ENCODE measurements at regions not wholly inside any gene's neighbourhood (a gene's known extent, or its start where the extent isn't known, plus 50 kb on each side); places are given as distances from the start of the nearest gene placed in this dataset.

- TF ChIP-seq IRF9 (CRISPR knock-in tag; IDR thresholded peaks at IDR 0.05; ENCODE audit: borderline replicate concordance): no peak
These were observed 73.7 kb upstream of the MARK1 start (continued) for GRCh38 chr1:220454155-220454777.

- Histone ChIP-seq H2AFZ (ENCODE audit: low read length) (no peak overlapping the region), H3K9me3 (ENCODE audit: low read length) (no peaks in the 10 kb centered on the region), H4K20me1 (ENCODE audit: insufficient read depth, low read length) (no peaks in the 10 kb centered on the region), H3K4me3 (replicated peaks in 1 of 3; ENCODE audit: insufficient read depth in 1 of 3, low read depth in 2 of 3, low read length in 3 of 3) (no peak overlapping the region), H3K9ac (ENCODE audit: insufficient read depth, low read depth, low read length) (no peak overlapping the region), H3K27ac (ENCODE audit: extremely low read length, insufficient read depth, low read length) (no peak overlapping the region), H3K79me2 (ENCODE audit: insufficient read depth, low read length) (no peaks in the 10 kb centered on the region), H3K27me3 (ENCODE audit: control insufficient read depth in 1 of 2, insufficient read depth in 2 of 2, low read length in 2 of 2) (no peaks in the 10 kb centered on the region), H3K36me3 (replicated peaks in 1 of 2; ENCODE audit: control insufficient read depth in 1 of 2, insufficient read depth in 2 of 2, low read length in 2 of 2) (no peaks in the 10 kb centered on the region), H3K4me2 (ENCODE audit: low read depth, low read length) (no peak overlapping the region), H3K4me1 (ENCODE audit: insufficient read depth, low read length) (no peaks in the 10 kb centered on the region)
- ATAC-seq (no peak), FAIRE-seq (no peak), DNase-seq (ENCODE audit: low spot score) (no peak)
- POLR2A ChIA-PET: no interaction called here
- intact Hi-C loops (cut with micrococcal nuclease; ENCODE audit: unreplicated experiment): no loop called here
- 46% methylated on average over 2 of the region's 2 CpGs for WGBS (ENCODE audit: low lambda C conversion rate)
- CTCF ChIA-PET (ENCODE audit: low intra/inter-chr PET ratio, low total read pairs): no interaction called here
- BruUV-seq (replicated peaks): no TSS peak
- in situ Hi-C loops (cut with HindIII; ENCODE audit: extremely low pct_ligation_motif_present, low pct_unique_long_range_greater_than_20kb): no loop called here
- TF ChIP-seq PCBP2 (optimal IDR thresholded peaks at IDR 0.05; ENCODE audit: low read depth, low read length, poor library complexity, severe bottlenecking) (no peak), USF2 (IDR thresholded peaks at IDR 0.05; ENCODE audit: low read depth, low read length) (no peak), USF2 (CRISPR knock-in tag; IDR thresholded peaks at IDR 0.05; ENCODE audit: borderline replicate concordance) (no peak), ISL2 (CRISPR knock-in tag; IDR thresholded peaks at IDR 0.05) (no peak), THYN1 (CRISPR knock-in tag; IDR thresholded peaks at IDR 0.05; ENCODE audit: borderline replicate concordance, low read depth) (no peak), SP5 (CRISPR knock-in tag; IDR thresholded peaks at IDR 0.05; ENCODE audit: borderline replicate concordance, low read depth) (no peak), ZNF362 (CRISPR knock-in tag; IDR thresholded peaks at IDR 0.05; ENCODE audit: borderline replicate concordance) (no peak), SATB2 (CRISPR knock-in tag; IDR thresholded peaks at IDR 0.05) (no peak), KLF12 (CRISPR knock-in tag; IDR thresholded peaks at IDR 0.05; ENCODE audit: borderline replicate concordance) (no peak), AHR (CRISPR knock-in tag; IDR thresholded peaks at IDR 0.05) (no peak), TFDP1 (CRISPR knock-in tag; IDR thresholded peaks at IDR 0.05; ENCODE audit: borderline replicate concordance) (no peak), ZNF563 (CRISPR knock-in tag; IDR thresholded peaks at IDR 0.05) (no peak), KLF15 (CRISPR knock-in tag; IDR thresholded peaks at IDR 0.05; ENCODE audit: borderline replicate concordance) (no peak), POLR2A (IDR thresholded peaks at IDR 0.05; ENCODE audit: insufficient read depth in 1 of 2, low read depth in 2 of 2, low read length in 2 of 2) (no peak), ARNT2 (CRISPR knock-in tag; IDR thresholded peaks at IDR 0.05; ENCODE audit: low read depth) (no peak), ARHGAP35 (CRISPR knock-in tag; IDR thresholded peaks at IDR 0.05; ENCODE audit: borderline replicate concordance) (no peak), CHCHD3 (CRISPR knock-in tag; IDR thresholded peaks at IDR 0.05) (no peak), GFI1 (CRISPR knock-in tag; IDR thresholded peaks at IDR 0.05; ENCODE audit: borderline replicate concordance) (no peak)
These were observed 74.6 kb upstream of the MARK1 start for GRCh38 chr1:220453371-220453770.
